Keratinocyte (primary cell): ENCODE measurements at regions not wholly inside any gene's neighbourhood (a gene's known extent, or its start where the extent isn't known, plus 50 kb on each side); places are given as distances from the start of the nearest gene placed in this dataset.

Experiments
- DNase-seq: peaks from one replicate; pipeline ENCODE4 v3.0.0-alpha.2; 2011; ENCODE audit warnings: low read depth, missing footprints, low spot score
- FAIRE-seq: peaks from 2 replicates; lab custom pipeline; 2011; peaks lifted over from hg19 to GRCh38; lab: Jason Lieb, UNC
- H2AFZ ChIP-seq: 2 replicates; pipeline ENCODE4 v1.6.0; 2012; ENCODE audit warnings: low read length, control low read depth, inconsistent platforms; ENCODE audit not compliant: control insufficient read depth
- H3K27ac ChIP-seq: 2 replicates; pipeline ENCODE4 v1.5.1; 2011; ENCODE audit warnings: low read length; ENCODE audit not compliant: control insufficient read depth, insufficient read depth
- H3K27me3 ChIP-seq: 3 replicates; pipeline ENCODE4 v1.6.0; 2011; ENCODE audit warnings: low read length; ENCODE audit not compliant: control insufficient read depth, insufficient read depth; ENCODE audit errors: extremely low read depth
- H3K36me3 ChIP-seq, 2 experiments: 2 replicates in 1 of 2; 3 replicates in 1 of 2; pipeline ENCODE4 v1.5.1; 2011; ENCODE audit warnings: low read length in 2 of 2, mild to moderate bottlenecking in 1 of 2; ENCODE audit not compliant: control insufficient read depth in 2 of 2, insufficient read depth in 2 of 2; ENCODE audit errors: extremely low read depth in 1 of 2
- H3K4me1 ChIP-seq: 3 replicates; pipeline ENCODE4 v1.5.1; 2011; ENCODE audit warnings: low read length; ENCODE audit not compliant: control insufficient read depth, insufficient read depth; ENCODE audit errors: extremely low read depth
- H3K4me2 ChIP-seq: 3 replicates; pipeline ENCODE4 v1.6.0; 2011; ENCODE audit warnings: low read depth, low read length; ENCODE audit not compliant: control insufficient read depth, insufficient read depth; ENCODE audit errors: extremely low read depth
- H3K4me3 ChIP-seq, 3 experiments: fragments of 200-600 bp in 1 of 3; sonication (generic) in 1 of 3; 2 replicates in 2 of 3; 3 replicates in 1 of 3; pipeline ENCODE4 v1.5.1; 2011 to 2016; ENCODE audit warnings: low read length in 3 of 3, mild to moderate bottlenecking in 3 of 3, control low read depth in 2 of 3, inconsistent platforms in 1 of 3, low read depth in 1 of 3, mixed read lengths in 1 of 3, mixed run types in 1 of 3, moderate library complexity in 1 of 3; ENCODE audit not compliant: control insufficient read depth in 2 of 3, insufficient read depth in 2 of 3; ENCODE audit errors: extremely low read depth in 1 of 3
- H3K79me2 ChIP-seq: 2 replicates; pipeline ENCODE4 v1.6.0; 2012; ENCODE audit warnings: low read length; ENCODE audit not compliant: control insufficient read depth, insufficient read depth
- H3K9ac ChIP-seq: 3 replicates; pipeline ENCODE4 v1.6.0; 2011; ENCODE audit warnings: low read length; ENCODE audit not compliant: control insufficient read depth, insufficient read depth; ENCODE audit errors: extremely low read depth
- H3K9me1 ChIP-seq: 3 replicates; pipeline ENCODE4 v1.6.0; 2011; ENCODE audit warnings: low read length; ENCODE audit not compliant: control insufficient read depth, insufficient read depth; ENCODE audit errors: extremely low read depth
- H3K9me3 ChIP-seq: 2 replicates; pipeline ENCODE4 v1.5.1; 2012; ENCODE audit warnings: low read depth, low read length; ENCODE audit not compliant: control insufficient read depth
- H4K20me1 ChIP-seq: 3 replicates; pipeline ENCODE4 v1.6.0; 2011; ENCODE audit warnings: low read length; ENCODE audit not compliant: control insufficient read depth, insufficient read depth; ENCODE audit errors: extremely low read depth
- EZH2 ChIP-seq: IDR thresholded peaks from one replicate; pipeline ENCODE4 v1.6.1; 2012; ENCODE audit warnings: inconsistent platforms, mild to moderate bottlenecking, low read length, moderate library complexity
- dilution Hi-C: fragments of 300-500 bp; cut with MboI; formaldehyde crosslinking; loops from one replicate; pipeline ENCODE4 v1.7.0; 2020; ENCODE audit warnings: low sequenced_read_pairs; ENCODE audit not compliant: extremely low pct_ligation_motif_present
- TF ChIP-seq, protein P1 (sequence below), 3 experiments: IDR thresholded peaks in 1 of 3; conservative IDR thresholded peaks in 1 of 3; optimal IDR thresholded peaks in 1 of 3; 2 replicates in 2 of 3; 3 replicates in 1 of 3; pipeline versions ENCODE3 to v1.5.1; 2011; ENCODE audit warnings: low read length in 3 of 3, mild to moderate bottlenecking in 3 of 3, moderate library complexity in 2 of 3, control low read depth in 1 of 3, inconsistent platforms in 1 of 3; ENCODE audit not compliant: insufficient read depth in 2 of 3; ENCODE audit errors: extremely low read depth in 1 of 3

DNA sequence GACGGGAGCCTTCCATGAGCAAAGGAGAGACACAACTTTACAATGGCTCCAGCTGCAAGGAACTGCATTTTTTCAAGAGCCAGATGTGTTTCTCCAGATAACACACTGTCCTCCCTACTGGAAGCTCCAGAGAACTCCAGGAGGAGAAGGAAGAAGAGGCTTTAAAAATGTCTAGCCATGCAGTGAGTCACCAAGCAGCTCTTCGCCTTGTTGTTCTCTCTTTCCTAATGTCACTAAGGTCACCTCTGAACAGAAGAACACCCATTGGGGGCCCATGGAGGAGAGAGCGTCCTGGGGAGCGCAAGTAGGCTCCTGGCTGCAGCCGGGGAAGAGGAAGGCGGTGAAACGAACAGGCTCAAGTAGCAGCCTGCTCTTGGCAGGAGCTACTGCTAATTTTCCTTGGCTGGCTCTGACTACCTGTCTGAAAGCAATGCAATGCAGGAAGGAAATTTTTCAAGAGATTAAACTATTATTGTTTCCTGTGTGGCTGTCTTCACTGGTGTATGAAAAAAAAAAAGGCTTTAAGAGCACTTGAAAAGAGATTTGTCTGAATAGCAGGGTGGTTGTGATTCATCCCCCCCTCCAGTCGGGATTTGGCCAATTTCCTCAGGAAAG lies 321.9 kb downstream of the SETD4 start:
- DNase-seq: no peak
- Histone ChIP-seq H3K27ac (peak overlapping the region; percentile 19), H3K27me3 (no peaks in the 10 kb centered on the region), H3K4me1 (peaks cover 21% of the 10 kb centered on the region), H3K9me1 (no peaks in the 10 kb centered on the region), H2AFZ (peak overlapping the region; percentile 65), H3K79me2 (no peaks in the 10 kb centered on the region), H3K9ac (no peak overlapping the region), H3K4me3 (no peak overlapping the region), H3K4me2 (peak overlapping the region; percentile 47), H3K36me3 (no peaks in the 10 kb centered on the region), H4K20me1 (no peaks in the 10 kb centered on the region), H3K9me3 (no peaks in the 10 kb centered on the region)
- dilution Hi-C loops: no loop called here
- peak; percentile 84 for FAIRE-seq
- TF ChIP-seq EZH2: no peak
- TF ChIP-seq, protein P1, sequence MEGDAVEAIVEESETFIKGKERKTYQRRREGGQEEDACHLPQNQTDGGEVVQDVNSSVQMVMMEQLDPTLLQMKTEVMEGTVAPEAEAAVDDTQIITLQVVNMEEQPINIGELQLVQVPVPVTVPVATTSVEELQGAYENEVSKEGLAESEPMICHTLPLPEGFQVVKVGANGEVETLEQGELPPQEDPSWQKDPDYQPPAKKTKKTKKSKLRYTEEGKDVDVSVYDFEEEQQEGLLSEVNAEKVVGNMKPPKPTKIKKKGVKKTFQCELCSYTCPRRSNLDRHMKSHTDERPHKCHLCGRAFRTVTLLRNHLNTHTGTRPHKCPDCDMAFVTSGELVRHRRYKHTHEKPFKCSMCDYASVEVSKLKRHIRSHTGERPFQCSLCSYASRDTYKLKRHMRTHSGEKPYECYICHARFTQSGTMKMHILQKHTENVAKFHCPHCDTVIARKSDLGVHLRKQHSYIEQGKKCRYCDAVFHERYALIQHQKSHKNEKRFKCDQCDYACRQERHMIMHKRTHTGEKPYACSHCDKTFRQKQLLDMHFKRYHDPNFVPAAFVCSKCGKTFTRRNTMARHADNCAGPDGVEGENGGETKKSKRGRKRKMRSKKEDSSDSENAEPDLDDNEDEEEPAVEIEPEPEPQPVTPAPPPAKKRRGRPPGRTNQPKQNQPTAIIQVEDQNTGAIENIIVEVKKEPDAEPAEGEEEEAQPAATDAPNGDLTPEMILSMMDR (optimal IDR thresholded peaks at IDR 0.05 in 1 of 3, IDR thresholded peaks at IDR 0.05 in 1 of 3, conservative IDR thresholded peaks at IDR 0.05 in 1 of 3; ENCODE audit: extremely low read depth in 1 of 3, insufficient read depth in 2 of 3, low read length in 3 of 3): no peak

DNA sequence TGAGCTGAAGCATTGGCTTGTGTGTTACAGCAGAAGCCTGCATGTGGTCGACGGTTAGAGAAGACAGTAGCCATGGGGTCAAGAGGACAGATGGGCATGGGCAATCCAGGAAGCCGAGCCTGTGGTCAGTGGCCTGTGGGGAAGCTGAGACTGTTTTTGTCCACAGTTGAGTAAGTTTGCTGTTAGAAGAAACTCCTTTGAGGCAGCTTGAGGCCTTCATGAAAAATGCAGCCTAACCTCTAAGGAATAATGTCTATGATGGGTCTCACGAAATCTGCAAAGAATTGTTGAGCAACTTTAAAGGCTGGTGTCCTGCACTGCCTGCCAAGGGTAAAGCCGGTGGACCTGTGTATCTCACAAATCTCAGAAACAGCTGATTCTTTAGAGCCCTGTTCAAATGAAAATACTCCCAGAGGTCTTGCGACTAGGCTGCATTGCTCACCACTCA lies 322.4 kb downstream of the SETD4 start:
- Histone ChIP-seq H3K4me2 (peak overlapping the region; percentile 47), H3K9ac (no peak overlapping the region), H3K79me2 (no peaks in the 10 kb centered on the region), H4K20me1 (no peaks in the 10 kb centered on the region), H3K36me3 (no peaks in the 10 kb centered on the region), H3K4me3 (no peak overlapping the region), H3K9me1 (no peaks in the 10 kb centered on the region), H3K27me3 (no peaks in the 10 kb centered on the region), H3K27ac (no peak overlapping the region), H3K4me1 (peaks cover 17% of the 10 kb centered on the region), H2AFZ (peak overlapping the region; percentile 17), H3K9me3 (no peaks in the 10 kb centered on the region)
- TF ChIP-seq EZH2: no peak
- TF ChIP-seq, protein P1 (optimal IDR thresholded peaks at IDR 0.05 in 1 of 3, IDR thresholded peaks at IDR 0.05 in 1 of 3, conservative IDR thresholded peaks at IDR 0.05 in 1 of 3; ENCODE audit: extremely low read depth in 1 of 3, insufficient read depth in 2 of 3, low read length in 3 of 3): no peak
- FAIRE-seq (no peak), DNase-seq (no peak)
- dilution Hi-C loops: no loop called here
